H9 (cell line): ENCODE measurements at regions not wholly inside any gene's neighbourhood (a gene's known extent, or its start where the extent isn't known, plus 50 kb on each side); places are given as distances from the start of the nearest gene placed in this dataset.

Experiments used
- DNase-seq: peaks from one replicate; pipeline ENCODE4 v3.0.0-alpha.2; 2017
- H2AFZ ChIP-seq: one replicate; pipeline ENCODE4 v1.6.1; 2013; ENCODE audit warnings: mild to moderate bottlenecking, low read length, control low read depth, moderate library complexity
- H2AK5ac ChIP-seq: 2 replicates; pipeline ENCODE4 v1.6.1; 2013; ENCODE audit warnings: low read length, control low read depth, mixed read lengths; ENCODE audit not compliant: insufficient read length
- H2BK120ac ChIP-seq: one replicate; pipeline ENCODE4 v1.6.1; 2013; ENCODE audit warnings: low read depth, mild to moderate bottlenecking, low read length, control low read depth, inconsistent platforms; ENCODE audit not compliant: poor library complexity, severe bottlenecking
- H2BK12ac ChIP-seq: 2 replicates; pipeline ENCODE4 v1.6.1; 2013; ENCODE audit warnings: low read length, control low read depth, mixed read lengths, low read depth; ENCODE audit not compliant: insufficient read length
- H2BK15ac ChIP-seq: 2 replicates; pipeline ENCODE4 v1.6.1; 2013; ENCODE audit warnings: low read depth, low read length, control low read depth
- H2BK20ac ChIP-seq: one replicate; pipeline ENCODE4 v1.6.1; 2013; ENCODE audit warnings: low read depth, mild to moderate bottlenecking, low read length, control low read depth, inconsistent platforms; ENCODE audit not compliant: poor library complexity, severe bottlenecking
- H2BK5ac ChIP-seq: 2 replicates; pipeline ENCODE4 v1.6.1; 2013; ENCODE audit warnings: low read length, control low read depth, mixed read lengths; ENCODE audit not compliant: insufficient read length
- H3K14ac ChIP-seq: 2 replicates; pipeline ENCODE4 v1.6.1; 2013; ENCODE audit warnings: low read length, control low read depth; ENCODE audit not compliant: insufficient read depth
- H3K18ac ChIP-seq: 2 replicates; pipeline ENCODE4 v1.6.1; 2013; ENCODE audit warnings: low read depth, mild to moderate bottlenecking, mixed read lengths, low read length, control low read depth; ENCODE audit not compliant: insufficient read length
- H3K23ac ChIP-seq: 2 replicates; pipeline ENCODE4 v1.6.1; 2013; ENCODE audit warnings: low read length, control low read depth, mixed read lengths, low read depth; ENCODE audit not compliant: insufficient read length
- H3K23me2 ChIP-seq: 2 replicates; pipeline ENCODE4 v1.6.1; 2013; ENCODE audit warnings: low read depth, mild to moderate bottlenecking, mixed read lengths, low read length, control low read depth; ENCODE audit not compliant: insufficient read length, poor library complexity, severe bottlenecking
- H3K27ac ChIP-seq: 2 replicates; pipeline ENCODE4 v1.5.1; 2013; ENCODE audit warnings: low read length, control low read depth, mixed read lengths, low read depth; ENCODE audit not compliant: insufficient read length
- H3K27me3 ChIP-seq: 2 replicates; pipeline ENCODE4 v1.6.1; 2013; ENCODE audit warnings: low read length, control low read depth, inconsistent platforms; ENCODE audit not compliant: insufficient read depth
- H3K4ac ChIP-seq: 2 replicates; pipeline ENCODE4 v1.6.1; 2013; ENCODE audit warnings: low read depth, mild to moderate bottlenecking, control low read depth, inconsistent platforms, low read length, moderate library complexity
- H3K4me1 ChIP-seq: 2 replicates; pipeline ENCODE4 v1.6.1; 2013; ENCODE audit warnings: low read length, control low read depth, inconsistent platforms; ENCODE audit not compliant: insufficient read depth
- H3K4me2 ChIP-seq: 2 replicates; pipeline ENCODE4 v1.6.1; 2013; ENCODE audit warnings: low read length, control low read depth, mixed read lengths; ENCODE audit not compliant: insufficient read length, insufficient read depth
- H3K56ac ChIP-seq: 2 replicates; pipeline ENCODE4 v1.6.1; 2013; ENCODE audit warnings: low read depth, mild to moderate bottlenecking, mixed read lengths, low read length, control low read depth; ENCODE audit not compliant: insufficient read length
- H3K79me1 ChIP-seq: 2 replicates; pipeline ENCODE4 v1.6.1; 2013; ENCODE audit warnings: low read depth, mild to moderate bottlenecking, moderate library complexity, low read length, control low read depth, inconsistent platforms; ENCODE audit not compliant: insufficient read depth, poor library complexity, severe bottlenecking
- H3K79me2 ChIP-seq: 2 replicates; pipeline ENCODE4 v1.6.1; 2013; ENCODE audit warnings: low read length, control low read depth, inconsistent platforms; ENCODE audit not compliant: insufficient read depth
- H3K9ac ChIP-seq: 2 replicates; pipeline ENCODE4 v1.6.1; 2013; ENCODE audit warnings: low read length, control low read depth, mixed read lengths; ENCODE audit not compliant: insufficient read length; ENCODE audit errors: extremely low read depth
- H3K9me3 ChIP-seq: one replicate; pipeline ENCODE4 v1.6.1; 2013; ENCODE audit warnings: low read depth, low read length, inconsistent platforms; ENCODE audit not compliant: control insufficient read depth
- H3T11ph ChIP-seq: one replicate; pipeline ENCODE4 v1.6.1; 2013; ENCODE audit warnings: mild to moderate bottlenecking, low read length, control low read depth, inconsistent platforms
- H4K20me1 ChIP-seq: one replicate; pipeline ENCODE4 v1.6.1; 2013; ENCODE audit not compliant: control insufficient read depth, insufficient read length, insufficient read depth
- H4K5ac ChIP-seq: 2 replicates; pipeline ENCODE4 v1.6.1; 2013; ENCODE audit warnings: low read depth, mild to moderate bottlenecking, mixed read lengths, low read length, control low read depth; ENCODE audit not compliant: insufficient read length
- H4K8ac ChIP-seq: replicated peaks from 2 replicates; pipeline ENCODE4 v1.6.1; 2013; ENCODE audit warnings: low read length, control low read depth, mixed read lengths, low read depth; ENCODE audit not compliant: insufficient read length
- H4K91ac ChIP-seq: 2 replicates; pipeline ENCODE4 v1.6.1; 2013; ENCODE audit warnings: low read depth, mild to moderate bottlenecking, moderate library complexity, mixed read lengths, low read length, control low read depth; ENCODE audit not compliant: insufficient read length
- H3K27ac Mint-ChIP-seq, 3 experiments: 2 replicates in 2 of 3; 3 replicates in 1 of 3; pipeline ENCODE4 v1.8.0; 2020 to 2021; ENCODE audit warnings: mixed read lengths in 3 of 3, mild to moderate bottlenecking in 1 of 3, moderate library complexity in 1 of 3
- H3K27me3 Mint-ChIP-seq: 2 replicates; pipeline ENCODE4 v1.8.0; 2021; ENCODE audit warnings: low read depth, mild to moderate bottlenecking, moderate library complexity, mixed read lengths
- H3K36me3 Mint-ChIP-seq, 3 experiments: 2 replicates in 2 of 3; 3 replicates in 1 of 3; pipeline ENCODE4 v1.8.0; 2020 to 2021; ENCODE audit warnings: low read depth in 3 of 3, mixed read lengths in 3 of 3; ENCODE audit not compliant: insufficient read depth in 1 of 3
- H3K4me1 Mint-ChIP-seq, 2 experiments: 2 replicates each; pipeline ENCODE4 v1.8.0; 2020; ENCODE audit warnings: mixed read lengths in 2 of 2
- H3K4me3 Mint-ChIP-seq, 2 experiments: 2 replicates in 1 of 2; 3 replicates in 1 of 2; pipeline ENCODE4 v1.8.0; 2020 to 2021; ENCODE audit warnings: mild to moderate bottlenecking in 2 of 2, mixed read lengths in 2 of 2, moderate library complexity in 1 of 2
- H3K9me3 Mint-ChIP-seq, 2 experiments: 2 replicates in 1 of 2; 3 replicates in 1 of 2; pipeline ENCODE4 v1.8.0; 2020; ENCODE audit warnings: mild to moderate bottlenecking in 2 of 2, mixed read lengths in 2 of 2, moderate library complexity in 1 of 2
- WGBS: extraction: QIAGEN DNeasy Blood & Tissue Kit; methylation state at CpG from one replicate; pipeline ENCODE4 v1.1.7; 2013; ENCODE audit warnings: missing lambda C conversion rate, low lambda C conversion rate, mixed read lengths; ENCODE audit not compliant: insufficient read length; ENCODE audit errors: extremely low coverage; 5-methylcytosine and 5-hydroxymethylcytosine counted together
- TF ChIP-seq, protein P1 (sequence below): fragments of 200-600 bp; sonication (generic); conservative IDR thresholded peaks from 3 replicates; pipeline ENCODE4 v1.8.0; 2021; ENCODE audit warnings: antibody characterized with exemption, mild to moderate bottlenecking

DNA sequence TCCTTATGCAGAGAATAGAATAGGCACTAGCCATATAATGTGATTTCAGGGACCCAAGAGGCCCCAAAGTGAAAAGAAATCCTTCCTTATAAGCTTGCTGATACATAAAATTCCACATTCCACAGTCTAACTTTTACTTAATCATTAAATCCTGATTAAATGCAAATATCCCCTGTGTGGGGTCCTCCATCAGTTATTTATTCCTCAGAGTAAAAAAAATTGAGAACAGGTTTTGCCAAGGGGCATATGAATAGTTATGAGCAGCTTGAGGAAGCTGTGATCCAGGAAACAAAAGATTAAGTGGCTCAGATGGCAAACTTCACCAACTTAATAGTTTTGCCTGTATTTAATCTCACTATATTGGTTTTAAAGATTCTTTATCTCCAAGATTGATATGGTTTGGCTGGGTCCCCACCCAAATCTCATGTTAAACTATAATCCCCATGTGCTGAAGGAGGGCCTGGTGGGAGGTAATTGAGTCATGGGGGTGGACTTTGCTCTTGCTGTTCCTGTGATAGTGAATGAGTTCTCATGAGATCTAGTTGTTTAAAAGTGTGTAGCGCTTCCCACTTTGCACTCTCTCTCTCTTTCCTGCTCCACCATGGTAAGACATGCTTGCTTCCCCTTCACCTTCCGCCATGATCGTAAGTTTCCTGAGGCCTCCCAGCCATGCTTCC, 324.9 kb downstream of the NPR3 start:
- H3K4me2 ChIP-seq = no peak overlapping the region
- H2BK12ac ChIP-seq = no peak overlapping the region
- H3K4me1 ChIP-seq = no peaks in the 10 kb centered on the region
- no peak overlapping the region for H3T11ph ChIP-seq
- TF ChIP-seq, protein P1, sequence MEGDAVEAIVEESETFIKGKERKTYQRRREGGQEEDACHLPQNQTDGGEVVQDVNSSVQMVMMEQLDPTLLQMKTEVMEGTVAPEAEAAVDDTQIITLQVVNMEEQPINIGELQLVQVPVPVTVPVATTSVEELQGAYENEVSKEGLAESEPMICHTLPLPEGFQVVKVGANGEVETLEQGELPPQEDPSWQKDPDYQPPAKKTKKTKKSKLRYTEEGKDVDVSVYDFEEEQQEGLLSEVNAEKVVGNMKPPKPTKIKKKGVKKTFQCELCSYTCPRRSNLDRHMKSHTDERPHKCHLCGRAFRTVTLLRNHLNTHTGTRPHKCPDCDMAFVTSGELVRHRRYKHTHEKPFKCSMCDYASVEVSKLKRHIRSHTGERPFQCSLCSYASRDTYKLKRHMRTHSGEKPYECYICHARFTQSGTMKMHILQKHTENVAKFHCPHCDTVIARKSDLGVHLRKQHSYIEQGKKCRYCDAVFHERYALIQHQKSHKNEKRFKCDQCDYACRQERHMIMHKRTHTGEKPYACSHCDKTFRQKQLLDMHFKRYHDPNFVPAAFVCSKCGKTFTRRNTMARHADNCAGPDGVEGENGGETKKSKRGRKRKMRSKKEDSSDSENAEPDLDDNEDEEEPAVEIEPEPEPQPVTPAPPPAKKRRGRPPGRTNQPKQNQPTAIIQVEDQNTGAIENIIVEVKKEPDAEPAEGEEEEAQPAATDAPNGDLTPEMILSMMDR = no peak
- no peak overlapping the region for H3K9ac ChIP-seq
- Mint-ChIP-seq H3K36me3 (peaks cover 0 to 13% (median 5%) of the 10 kb centered on the region in 3 experiments; a peak in 4 of 7 replicates), H3K4me3 (no peak overlapping the region), H3K4me1 (no peaks in the 10 kb centered on the region), H3K27ac (no peak overlapping the region), H3K9me3 (peaks cover 5 to 9% of the 10 kb centered on the region in 2 experiments; a peak in 4 of 5 replicates), H3K27me3 (no peaks in the 10 kb centered on the region)
- no peak overlapping the region for H3K4ac ChIP-seq
- no peak overlapping the region for H3K56ac ChIP-seq
- no peak overlapping the region for H2AFZ ChIP-seq
- H3K9me3 ChIP-seq = no peaks in the 10 kb centered on the region
- H3K18ac ChIP-seq = no peak overlapping the region
- H4K8ac ChIP-seq = no peak overlapping the region
- H2BK120ac ChIP-seq = no peak overlapping the region
- WGBS = no CpG with 5 or more reads among the region's 3 CpGs
- no peak overlapping the region for H4K5ac ChIP-seq
- H4K91ac ChIP-seq = no peak overlapping the region
- no peak overlapping the region for H2BK5ac ChIP-seq
- H2BK20ac ChIP-seq = no peak overlapping the region
- DNase-seq = no peak
- no peak overlapping the region for H3K27ac ChIP-seq
- no peaks in the 10 kb centered on the region for H3K79me2 ChIP-seq
- H2AK5ac ChIP-seq = no peak overlapping the region
- H2BK15ac ChIP-seq = no peak overlapping the region
- H3K79me1 ChIP-seq = no peaks in the 10 kb centered on the region
- H3K23me2 ChIP-seq = no peaks in the 10 kb centered on the region
- no peak overlapping the region for H3K14ac ChIP-seq
- H3K23ac ChIP-seq = no peak overlapping the region
- H4K20me1 ChIP-seq = no peaks in the 10 kb centered on the region
- no peaks in the 10 kb centered on the region for H3K27me3 ChIP-seq
